Kidney capillary endothelial cell (primary cell): ENCODE measurements at regions not wholly inside any gene's neighbourhood (a gene's known extent, or its start where the extent isn't known, plus 50 kb on each side); places are given as distances from the start of the nearest gene placed in this dataset.

Source experiments
- DNase-seq: peaks from one replicate; pipeline ENCODE4 v3.0.0-alpha.2; 2018; ENCODE audit warnings: low spot score

GRCh38 chr1:239995281-239995680, 96.4 kb upstream of the FMN2 start:
- no peak for DNase-seq

GRCh38 chr1:239997160-239997514, 94.5 kb upstream of the FMN2 start:
- DNase-seq: no peak

GRCh38 chr1:239997515-239998311, 94.0 kb upstream of the FMN2 start:
- DNase-seq: no peak

- no peak for DNase-seq
Observed at GRCh38 chr1:239998312-239998649, 93.4 kb upstream of the FMN2 start.

GRCh38 chr1:239999170-239999569, 92.5 kb upstream of the FMN2 start:
- no peak for DNase-seq

- DNase-seq: peak; percentile 30
Observed at GRCh38 chr1:240000634-240001033, 91.0 kb upstream of the FMN2 start.

GRCh38 chr1:240001177-240001740, 90.4 kb upstream of the FMN2 start:
- no peak for DNase-seq

GRCh38 chr1:240004086-240004749, 87.5 kb upstream of the FMN2 start:
- DNase-seq: peak; percentile 26

- DNase-seq: no peak
Observed at GRCh38 chr1:240005997-240006650, 85.6 kb upstream of the FMN2 start.

GRCh38 chr1:240008298-240008697, 83.4 kb upstream of the FMN2 start:
- DNase-seq: no peak

GRCh38 chr1:240014051-240014450, 77.6 kb upstream of the FMN2 start:
- DNase-seq: no peak

GRCh38 chr1:240018617-240019016, 73.1 kb upstream of the FMN2 start:
- DNase-seq: no peak

GRCh38 chr1:240019524-240019923, 72.2 kb upstream of the FMN2 start:
- no peak for DNase-seq

- no peak for DNase-seq
Observed at GRCh38 chr1:240020871-240021270, 70.8 kb upstream of the FMN2 start.

- DNase-seq: no peak
Observed at GRCh38 chr1:240021709-240022108, 70.0 kb upstream of the FMN2 start.

- DNase-seq: peak; percentile 60
Observed at GRCh38 chr1:240027059-240027462, 64.6 kb upstream of the FMN2 start.

- no peak for DNase-seq
Observed at GRCh38 chr1:240029418-240029817, 62.3 kb upstream of the FMN2 start.

- DNase-seq: no peak
Observed at GRCh38 chr1:240030236-240030635, 61.4 kb upstream of the FMN2 start.

GRCh38 chr1:240031009-240031408, 60.7 kb upstream of the FMN2 start:
- peak; percentile 94 for DNase-seq

GRCh38 chr1:240031414-240031813, 60.3 kb upstream of the FMN2 start:
- DNase-seq: no peak

GRCh38 chr1:240033406-240033805, 58.3 kb upstream of the FMN2 start:
- no peak for DNase-seq

- no peak for DNase-seq
Observed at GRCh38 chr1:240036526-240036925, 55.2 kb upstream of the FMN2 start.
